ENCODE measurements at regions not wholly inside any gene's neighbourhood (a gene's known extent, or its start where the extent isn't known, plus 50 kb on each side); places are given as distances from the start of the nearest gene placed in this dataset.

DNA sequence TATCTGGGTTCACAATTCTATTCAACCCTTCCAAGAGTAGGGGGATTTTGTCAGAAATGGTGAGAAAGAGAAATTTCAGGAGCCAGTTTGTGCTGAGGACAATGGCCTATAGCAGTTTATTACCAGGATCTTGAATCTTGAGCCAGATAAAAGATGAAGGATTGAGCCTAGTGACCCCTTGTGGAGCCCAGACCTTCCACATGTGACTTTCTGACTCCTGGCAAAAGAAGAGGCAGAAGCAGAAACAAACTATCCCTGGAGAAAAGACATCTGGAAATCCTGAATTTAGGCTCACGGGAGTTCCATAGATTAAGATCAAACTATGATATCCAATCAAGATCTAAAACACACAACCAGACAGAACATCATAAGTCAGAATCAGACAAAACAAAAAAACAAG is 60.9 kb upstream of the CHRM2 start:
- Histone ChIP-seq H3K36me3 (ENCODE audit: control insufficient read depth in 1 of 2, insufficient read depth in 2 of 2, low read length in 1 of 2) (no peaks in the 10 kb centered on the region), H3K9me3 (ENCODE audit: control insufficient read depth, low read length) (peaks cover 1% of the 10 kb centered on the region), H3K4me3 (ENCODE audit: low read length in 2 of 2) (no peak overlapping the region), H3K4me1 (ENCODE audit: control insufficient read depth in 1 of 2, insufficient read depth in 2 of 2, low read length in 2 of 2) (no peaks in the 10 kb centered on the region), H3K27me3 (ENCODE audit: control insufficient read depth in 1 of 2, insufficient read depth in 2 of 2, low read length in 1 of 2) (no peaks in the 10 kb centered on the region), H3K27ac (ENCODE audit: low read depth in 1 of 2, low read length in 2 of 2) (no peak overlapping the region)
- ATAC-seq (ENCODE audit: low FRiP score) (no peak), DNase-seq (no peak)
- 27 to 60% methylated on average over 1 of the region's 1 CpG for WGBS, 2 donors
- intact Hi-C loops (cut with DNase I), result no loop called here

DNA sequence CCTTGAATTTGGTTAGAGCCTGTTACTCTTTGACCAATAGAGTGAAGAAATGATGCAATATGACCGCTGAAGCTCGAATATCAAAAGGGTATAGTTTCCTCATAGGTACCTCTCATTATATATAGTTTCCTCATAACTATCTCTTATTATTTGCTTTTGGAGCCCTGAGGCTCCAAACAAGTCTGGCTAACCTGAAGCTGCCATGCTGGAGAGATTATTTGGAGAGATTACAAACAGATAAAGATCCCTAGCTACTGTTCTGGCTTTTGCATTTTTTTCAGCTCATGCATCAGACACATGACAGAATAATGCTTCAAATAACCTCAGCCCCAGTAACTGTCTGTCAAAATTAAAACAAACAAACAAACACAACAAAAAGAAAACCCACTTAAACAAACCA is 65.4 kb upstream of the CHRM2 start:
- Histone ChIP-seq H3K27me3 (ENCODE audit: control insufficient read depth in 1 of 2, insufficient read depth in 2 of 2, low read length in 1 of 2) (no peaks in the 10 kb centered on the region), H3K36me3 (ENCODE audit: control insufficient read depth in 1 of 2, insufficient read depth in 2 of 2, low read length in 1 of 2) (no peaks in the 10 kb centered on the region), H3K4me1 (ENCODE audit: control insufficient read depth in 1 of 2, insufficient read depth in 2 of 2, low read length in 2 of 2) (no peaks in the 10 kb centered on the region), H3K4me3 (ENCODE audit: low read length in 2 of 2) (no peak overlapping the region), H3K9me3 (ENCODE audit: control insufficient read depth, low read length) (peaks cover 2% of the 10 kb centered on the region), H3K27ac (ENCODE audit: low read depth in 1 of 2, low read length in 2 of 2) (no peak overlapping the region)
- intact Hi-C loops (cut with DNase I), result no loop called here
- ATAC-seq (ENCODE audit: low FRiP score) (no peak), DNase-seq (no peak)
- WGBS, 2 donors, result 83 to 87% methylated on average over 2 of the region's 2 CpGs

DNA sequence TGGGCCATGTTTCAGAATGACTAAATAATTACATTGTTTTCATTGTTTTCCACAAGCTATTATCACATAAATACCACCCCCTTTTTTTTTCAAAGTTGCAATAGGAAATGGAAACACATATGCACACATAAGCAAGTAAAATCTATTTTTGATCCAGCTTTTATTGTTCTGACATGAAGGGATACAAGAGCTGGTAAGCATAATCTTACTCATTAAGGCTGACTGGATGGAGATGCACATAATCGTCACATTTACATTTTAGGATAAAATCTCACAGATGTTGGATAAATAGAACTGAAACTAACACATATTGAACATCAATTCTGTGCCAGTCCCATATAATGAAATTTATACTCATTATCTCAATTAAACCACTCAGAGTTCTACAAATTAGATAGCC is 84.5 kb upstream of the CHRM2 start:
- no peak overlapping the region for H3K4me3 ChIP-seq (ENCODE audit: low read length in 2 of 2)
- intact Hi-C loops (cut with DNase I), result no loop called here
- no peak overlapping the region for H3K27ac ChIP-seq (ENCODE audit: low read depth in 1 of 2, low read length in 2 of 2)
- WGBS, 2 donors, result 72 to 82% methylated on average over 1 of the region's 1 CpG
- no peaks in the 10 kb centered on the region for H3K9me3 ChIP-seq (ENCODE audit: control insufficient read depth, low read length)
- no peak for ATAC-seq (ENCODE audit: low FRiP score)
- no peaks in the 10 kb centered on the region for H3K4me1 ChIP-seq (ENCODE audit: control insufficient read depth in 1 of 2, insufficient read depth in 2 of 2, low read length in 2 of 2)
- no peaks in the 10 kb centered on the region for H3K36me3 ChIP-seq (ENCODE audit: control insufficient read depth in 1 of 2, insufficient read depth in 2 of 2, low read length in 1 of 2)
- DNase-seq, result no peak
- H3K27me3 ChIP-seq (ENCODE audit: control insufficient read depth in 1 of 2, insufficient read depth in 2 of 2, low read length in 1 of 2), result no peaks in the 10 kb centered on the region

GRCh38 chr7:136741941-136742340 is 126.5 kb upstream of the CHRM2 start:
- no peak for ATAC-seq (ENCODE audit: low FRiP score)
- Histone ChIP-seq H3K27ac (ENCODE audit: low read depth in 1 of 2, low read length in 2 of 2) (no peak overlapping the region), H3K9me3 (ENCODE audit: control insufficient read depth, low read length) (no peaks in the 10 kb centered on the region), H3K4me3 (ENCODE audit: low read length in 2 of 2) (no peak overlapping the region), H3K4me1 (ENCODE audit: control insufficient read depth in 1 of 2, insufficient read depth in 2 of 2, low read length in 2 of 2) (no peaks in the 10 kb centered on the region), H3K27me3 (ENCODE audit: control insufficient read depth in 1 of 2, insufficient read depth in 2 of 2, low read length in 1 of 2) (no peaks in the 10 kb centered on the region), H3K36me3 (ENCODE audit: control insufficient read depth in 1 of 2, insufficient read depth in 2 of 2, low read length in 1 of 2) (no peaks in the 10 kb centered on the region)
- intact Hi-C loops (cut with DNase I), result no loop called here
- WGBS, 2 donors, result 66 to 78% methylated on average over 3 of the region's 3 CpGs
- DNase-seq, result no peak

- Histone ChIP-seq H3K27ac (ENCODE audit: low read depth in 1 of 2, low read length in 2 of 2) (no peak overlapping the region), H3K4me1 (ENCODE audit: control insufficient read depth in 1 of 2, insufficient read depth in 2 of 2, low read length in 2 of 2) (no peaks in the 10 kb centered on the region), H3K9me3 (ENCODE audit: control insufficient read depth, low read length) (no peaks in the 10 kb centered on the region), H3K27me3 (ENCODE audit: control insufficient read depth in 1 of 2, insufficient read depth in 2 of 2, low read length in 1 of 2) (no peaks in the 10 kb centered on the region), H3K36me3 (ENCODE audit: control insufficient read depth in 1 of 2, insufficient read depth in 2 of 2, low read length in 1 of 2) (no peaks in the 10 kb centered on the region), H3K4me3 (ENCODE audit: low read length in 2 of 2) (no peak overlapping the region)
- ATAC-seq (ENCODE audit: low FRiP score), result no peak
- WGBS, 2 donors, result 71 to 75% methylated on average over 5 of the region's 5 CpGs
- DNase-seq, result no peak
- intact Hi-C loops (cut with DNase I), result no loop called here
Observed at GRCh38 chr7:136728945-136729344, 139.5 kb upstream of the CHRM2 start.

GRCh38 chr7:136726460-136726859 is 142.0 kb upstream of the CHRM2 start:
- no peak for DNase-seq
- H3K27ac ChIP-seq (ENCODE audit: low read depth in 1 of 2, low read length in 2 of 2), result no peak overlapping the region
- no peaks in the 10 kb centered on the region for H3K27me3 ChIP-seq (ENCODE audit: control insufficient read depth in 1 of 2, insufficient read depth in 2 of 2, low read length in 1 of 2)
- no peaks in the 10 kb centered on the region for H3K4me1 ChIP-seq (ENCODE audit: control insufficient read depth in 1 of 2, insufficient read depth in 2 of 2, low read length in 2 of 2)
- no peak for ATAC-seq (ENCODE audit: low FRiP score)
- no peaks in the 10 kb centered on the region for H3K9me3 ChIP-seq (ENCODE audit: control insufficient read depth, low read length)
- WGBS, 2 donors, result 68% methylated on average over 2 of the region's 2 CpGs
- no peak overlapping the region for H3K4me3 ChIP-seq (ENCODE audit: low read length in 2 of 2)
- intact Hi-C loops (cut with DNase I), result no loop called here
- H3K36me3 ChIP-seq (ENCODE audit: control insufficient read depth in 1 of 2, insufficient read depth in 2 of 2, low read length in 1 of 2), result no peaks in the 10 kb centered on the region

- Histone ChIP-seq H3K36me3 (ENCODE audit: control insufficient read depth in 1 of 2, insufficient read depth in 2 of 2, low read length in 1 of 2) (no peaks in the 10 kb centered on the region), H3K9me3 (ENCODE audit: control insufficient read depth, low read length) (no peaks in the 10 kb centered on the region), H3K4me1 (ENCODE audit: control insufficient read depth in 1 of 2, insufficient read depth in 2 of 2, low read length in 2 of 2) (no peaks in the 10 kb centered on the region), H3K4me3 (ENCODE audit: low read length in 2 of 2) (no peak overlapping the region), H3K27me3 (ENCODE audit: control insufficient read depth in 1 of 2, insufficient read depth in 2 of 2, low read length in 1 of 2) (no peaks in the 10 kb centered on the region), H3K27ac (ENCODE audit: low read depth in 1 of 2, low read length in 2 of 2) (no peak overlapping the region)
- DNase-seq, result no peak
- no peak for ATAC-seq (ENCODE audit: low FRiP score)
- intact Hi-C loops (cut with DNase I), result no loop called here
- WGBS, 2 donors, result 65 to 74% methylated on average over 6 of the region's 6 CpGs
Observed at GRCh38 chr7:136717910-136718557, 150.4 kb upstream of the CHRM2 start.

- Histone ChIP-seq H3K27ac (ENCODE audit: low read depth in 1 of 2, low read length in 2 of 2) (no peak overlapping the region), H3K9me3 (ENCODE audit: control insufficient read depth, low read length) (no peaks in the 10 kb centered on the region), H3K27me3 (ENCODE audit: control insufficient read depth in 1 of 2, insufficient read depth in 2 of 2, low read length in 1 of 2) (no peaks in the 10 kb centered on the region), H3K4me1 (ENCODE audit: control insufficient read depth in 1 of 2, insufficient read depth in 2 of 2, low read length in 2 of 2) (no peaks in the 10 kb centered on the region), H3K36me3 (ENCODE audit: control insufficient read depth in 1 of 2, insufficient read depth in 2 of 2, low read length in 1 of 2) (no peaks in the 10 kb centered on the region), H3K4me3 (ENCODE audit: low read length in 2 of 2) (no peak overlapping the region)
- DNase-seq (no peak), ATAC-seq (ENCODE audit: low FRiP score) (no peak)
- intact Hi-C loops (cut with DNase I), result no loop called here
- WGBS, 2 donors, result 87 to 92% methylated on average over 3 of the region's 3 CpGs
Observed at GRCh38 chr7:136714062-136714461, 154.4 kb upstream of the CHRM2 start.

DNA sequence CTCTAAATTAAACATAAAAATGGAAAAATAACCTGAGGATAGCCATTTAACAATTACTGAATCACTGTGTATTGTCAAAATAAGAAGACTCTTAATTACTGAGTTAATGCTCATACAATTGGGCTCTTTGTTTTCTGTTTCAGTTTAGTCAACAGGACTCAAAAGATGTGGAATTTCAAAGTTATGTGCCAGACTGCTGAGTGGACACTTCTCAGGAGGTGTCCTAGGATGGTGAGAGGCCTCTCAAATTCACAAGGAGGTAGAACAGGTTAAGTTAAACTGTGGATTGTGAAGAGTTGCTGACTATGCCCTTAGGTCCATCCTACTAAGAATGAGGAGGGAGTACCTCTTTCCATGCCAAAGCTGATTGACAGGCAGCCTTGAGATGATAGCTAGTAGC is 157.7 kb upstream of the CHRM2 start:
- no peak for DNase-seq
- no peaks in the 10 kb centered on the region for H3K36me3 ChIP-seq (ENCODE audit: control insufficient read depth in 1 of 2, insufficient read depth in 2 of 2, low read length in 1 of 2)
- ATAC-seq (ENCODE audit: low FRiP score), result no peak
- intact Hi-C loops (cut with DNase I), result no loop called here
- H3K27ac ChIP-seq (ENCODE audit: low read depth in 1 of 2, low read length in 2 of 2), result no peak overlapping the region
- H3K4me1 ChIP-seq (ENCODE audit: control insufficient read depth in 1 of 2, insufficient read depth in 2 of 2, low read length in 2 of 2), result no peaks in the 10 kb centered on the region
- H3K4me3 ChIP-seq (ENCODE audit: low read length in 2 of 2), result no peak overlapping the region
- H3K27me3 ChIP-seq (ENCODE audit: control insufficient read depth in 1 of 2, insufficient read depth in 2 of 2, low read length in 1 of 2), result no peaks in the 10 kb centered on the region
- H3K9me3 ChIP-seq (ENCODE audit: control insufficient read depth, low read length), result no peaks in the 10 kb centered on the region

Measured in aorta (tissue), 5 donors.